Caco-2 (cell line): ENCODE measurements at regions not wholly inside any gene's neighbourhood (a gene's known extent, or its start where the extent isn't known, plus 50 kb on each side); places are given as distances from the start of the nearest gene placed in this dataset.

Experiments
- BruUV-seq: library from RNA; stranded (reverse); fragments of 400-500 nt; replicated peaks from 2 replicates; lab custom pipeline; 2021; lab: Mats Ljungman, UMichigan
- CTCF ChIA-PET: fragments of 300-600 bp; sonication (Branson Sonifier 250); formaldehyde crosslinking; loops from one replicate; lab custom pipeline; 2022; ENCODE audit warnings: antibody characterized with exemption; lab: Charles Lee
- POLR2A ChIA-PET: fragments of 300-600 bp; sonication (Branson Sonifier 250); formaldehyde crosslinking; loops from one replicate; lab custom pipeline; 2022; ENCODE audit warnings: antibody characterized with exemption; lab: Charles Lee
- DNase-seq, 2 experiments: peaks; one replicate each; pipeline versions ENCODE4 v3.0.0 to v3.0.0-alpha.2; 2020 to 2022
- H3K27me3 ChIP-seq: replicated peaks from 2 replicates; pipeline ENCODE4 v1.6.0; 2011; ENCODE audit warnings: low read length; ENCODE audit not compliant: control insufficient read depth, insufficient read depth
- H3K36me3 ChIP-seq: 2 replicates; pipeline ENCODE4 v1.5.1; 2011; ENCODE audit warnings: low read length; ENCODE audit not compliant: control insufficient read depth, insufficient read depth
- H3K4me1 ChIP-seq: fragments of 250-450 bp; sonication (Bioruptor Pico); 2 replicates; pipeline ENCODE4 v1.5.1; 2020; ENCODE audit warnings: mild to moderate bottlenecking
- H3K4me3 ChIP-seq: 2 replicates; pipeline ENCODE4 v1.5.1; 2011; ENCODE audit warnings: low read depth, mild to moderate bottlenecking, control low read depth, low read length
- H3K9me3 ChIP-seq: fragments of 250-450 bp; sonication (Bioruptor Pico); 2 replicates; pipeline ENCODE4 v1.5.1; 2020; ENCODE audit warnings: mild to moderate bottlenecking, moderate library complexity
- H3K27ac Mint-ChIP-seq: one replicate; pipeline ENCODE4 v1.8.0; 2022; ENCODE audit warnings: mixed read lengths; ENCODE audit not compliant: unreplicated experiment
- H3K27me3 Mint-ChIP-seq: one replicate; pipeline ENCODE4 v1.8.0; 2022; ENCODE audit warnings: mixed read lengths; ENCODE audit not compliant: insufficient read depth, unreplicated experiment
- H3K36me3 Mint-ChIP-seq: one replicate; pipeline ENCODE4 v1.8.0; 2022; ENCODE audit warnings: mild to moderate bottlenecking, mixed read lengths; ENCODE audit not compliant: insufficient read depth, unreplicated experiment
- H3K4me1 Mint-ChIP-seq: one replicate; pipeline ENCODE4 v1.8.0; 2022; ENCODE audit warnings: low read depth, mixed read lengths; ENCODE audit not compliant: unreplicated experiment
- H3K4me3 Mint-ChIP-seq: one replicate; pipeline ENCODE4 v1.8.0; 2022; ENCODE audit warnings: mild to moderate bottlenecking, moderate library complexity, mixed read lengths; ENCODE audit not compliant: unreplicated experiment
- H3K9me3 Mint-ChIP-seq: one replicate; pipeline ENCODE4 v1.8.0; 2022; ENCODE audit warnings: mixed read lengths; ENCODE audit not compliant: unreplicated experiment
- CTCF ChIP-seq, 2 experiments: fragments of 200-600 bp in 1 of 2; IDR thresholded peaks; 1 replicate in 1 of 2; 2 replicates in 1 of 2; pipeline versions ENCODE4 v1.5.1 to v1.8.0; 2011 to 2022; ENCODE audit warnings: antibody characterized with exemption in 1 of 2, control low read depth in 1 of 2, inconsistent platforms in 1 of 2, low read depth in 1 of 2, low read length in 1 of 2, mild to moderate bottlenecking in 1 of 2, moderate library complexity in 1 of 2; ENCODE audit not compliant: insufficient read depth in 1 of 2, severe bottlenecking in 1 of 2, unreplicated experiment in 1 of 2
- intact Hi-C: fragments of 100-400 bp; cut with micrococcal nuclease; formaldehyde crosslinking; loops from one replicate; pipeline ENCODE4 v1.10.0; 2022; ENCODE audit not compliant: unreplicated experiment

- H3K27me3 ChIP-seq: peaks cover 6% of the 10 kb centered on the region
- peaks cover 5% of the 10 kb centered on the region; the same call in 1 of the 2 replicates for H3K4me1 ChIP-seq
- Mint-ChIP-seq H3K27me3 (peaks cover 14% of the 10 kb centered on the region), H3K4me1 (peaks cover 8% of the 10 kb centered on the region), H3K36me3 (no peaks in the 10 kb centered on the region), H3K27ac (peak overlapping the region; percentile 50), H3K4me3 (no peak overlapping the region), H3K9me3 (peaks cover 10% of the 10 kb centered on the region)
- no peak for TF ChIP-seq CTCF (IDR thresholded peaks at IDR 0.05; ENCODE audit: insufficient read depth in 1 of 2, low read depth in 1 of 2, low read length in 1 of 2, severe bottlenecking in 1 of 2, unreplicated experiment in 1 of 2)
- ChIA-PET CTCF (no interaction called here), POLR2A (no interaction called here)
- intact Hi-C loops: no loop called here
- no peak overlapping the region for H3K4me3 ChIP-seq
- H3K9me3 ChIP-seq: no peaks in the 10 kb centered on the region
- no peaks in the 10 kb centered on the region for H3K36me3 ChIP-seq
- no peak for DNase-seq
- BruUV-seq: no TSS peak
Observed at GRCh38 chr20:39142407-39143096, 180.4 kb downstream of the DHX35 start.

- TF ChIP-seq CTCF (IDR thresholded peaks at IDR 0.05; ENCODE audit: insufficient read depth in 1 of 2, low read depth in 1 of 2, low read length in 1 of 2, severe bottlenecking in 1 of 2, unreplicated experiment in 1 of 2): no peak
- Mint-ChIP-seq H3K9me3 (no peaks in the 10 kb centered on the region), H3K36me3 (no peaks in the 10 kb centered on the region), H3K27ac (no peak overlapping the region), H3K4me3 (no peak overlapping the region), H3K27me3 (peaks cover 22% of the 10 kb centered on the region), H3K4me1 (no peaks in the 10 kb centered on the region)
- Histone ChIP-seq H3K4me3 (no peak overlapping the region), H3K9me3 (no peaks in the 10 kb centered on the region), H3K27me3 (peaks cover 9% of the 10 kb centered on the region), H3K36me3 (no peaks in the 10 kb centered on the region), H3K4me1 (no peaks in the 10 kb centered on the region)
- ChIA-PET POLR2A (no interaction called here), CTCF (interaction anchor here (0.6 kb wide), 1 partner anchor 480 kb away, joined by 4 read pairs; no protein-coding TSS in a partner anchor)
- no TSS peak for BruUV-seq
- intact Hi-C loops: no loop called here
- DNase-seq: no peak
Observed at GRCh38 chr20:39137299-39137698, 175.2 kb downstream of the DHX35 start.

GRCh38 chr20:39136798-39137197, 174.7 kb downstream of the DHX35 start:
- intact Hi-C loops: no loop called here
- H3K9me3 Mint-ChIP-seq: no peaks in the 10 kb centered on the region
- ChIA-PET CTCF (interaction anchor here (0.6 to 1.1 kb wide), 2 partner anchors 34 to 479 kb away, joined by 3 to 4 read pairs; no protein-coding TSS in a partner anchor), POLR2A (no interaction called here)
- no TSS peak for BruUV-seq
- H3K27me3 Mint-ChIP-seq: peaks cover 24% of the 10 kb centered on the region
- no peak for TF ChIP-seq CTCF (IDR thresholded peaks at IDR 0.05; ENCODE audit: insufficient read depth in 1 of 2, low read depth in 1 of 2, low read length in 1 of 2, severe bottlenecking in 1 of 2, unreplicated experiment in 1 of 2)
- H3K4me1 Mint-ChIP-seq: no peaks in the 10 kb centered on the region
- no peak overlapping the region for H3K4me3 Mint-ChIP-seq
- H3K27ac Mint-ChIP-seq: no peak overlapping the region
- H3K4me3 ChIP-seq: no peak overlapping the region
- DNase-seq: no peak
- no peaks in the 10 kb centered on the region for H3K9me3 ChIP-seq
- peaks cover 9% of the 10 kb centered on the region for H3K27me3 ChIP-seq
- no peaks in the 10 kb centered on the region for H3K36me3 ChIP-seq
- H3K4me1 ChIP-seq: no peaks in the 10 kb centered on the region
- H3K36me3 Mint-ChIP-seq: no peaks in the 10 kb centered on the region
